ENCODE measurements at regions not wholly inside any gene's neighbourhood (a gene's known extent, or its start where the extent isn't known, plus 50 kb on each side); places are given as distances from the start of the nearest gene placed in this dataset.

- TF ChIP-seq CTCF (IDR thresholded peaks at IDR 0.05) (no peak), POLR2A (IDR thresholded peaks at IDR 0.05) (no peak), POLR2AphosphoS5 (IDR thresholded peaks at IDR 0.05) (no peak), EP300 (IDR thresholded peaks at IDR 0.05; ENCODE audit: low read depth) (no peak)
Measured at GRCh38 chr3:17845026-17845812, 102.8 kb upstream of the TBC1D5 start.
